ENCODE measurements at regions not wholly inside any gene's neighbourhood (a gene's known extent, or its start where the extent isn't known, plus 50 kb on each side); places are given as distances from the start of the nearest gene placed in this dataset.

DNA sequence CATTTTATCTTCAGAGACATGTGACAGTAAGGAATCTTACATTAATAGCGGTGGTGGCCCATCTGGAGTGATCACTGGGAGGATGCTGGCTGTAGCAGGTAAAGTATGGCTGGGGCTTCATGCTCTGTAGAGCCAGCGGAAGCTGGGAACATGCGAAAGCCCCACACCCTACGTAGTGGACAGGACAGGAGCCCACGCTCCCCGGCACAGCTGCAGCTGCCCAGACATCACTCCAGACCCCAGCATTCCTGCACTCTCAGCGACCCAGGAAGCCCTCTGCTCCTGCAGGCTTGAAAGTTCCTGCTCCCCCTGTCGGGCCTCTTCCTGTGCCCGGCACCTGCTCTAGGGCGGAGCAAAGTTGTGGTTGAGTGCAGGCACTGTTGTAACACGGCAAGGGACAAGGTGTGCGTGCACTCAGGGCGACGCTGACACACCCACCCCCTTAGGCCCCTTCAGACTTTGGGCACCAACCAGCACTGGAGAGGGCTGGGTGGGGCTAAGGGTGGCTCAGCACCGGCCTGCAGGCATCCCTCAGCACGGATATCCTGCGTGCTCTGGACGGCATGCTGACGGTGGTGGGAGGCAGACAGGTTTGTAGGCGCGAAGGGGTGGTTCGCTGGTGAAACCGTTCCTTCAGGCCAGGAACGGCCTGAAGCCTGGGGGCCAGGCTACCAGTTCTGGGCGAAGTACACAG, 568.3 kb downstream of the FSCB start:
- no peaks in the 10 kb centered on the region for H3K27me3 Mint-ChIP-seq (ENCODE audit: low read depth)
- no peak overlapping the region for H3K27ac Mint-ChIP-seq (ENCODE audit: unreplicated experiment)
- no peaks in the 10 kb centered on the region for H3K4me1 Mint-ChIP-seq
- H3K4me3 Mint-ChIP-seq, result no peak overlapping the region
- TF ChIP-seq, protein P1, sequence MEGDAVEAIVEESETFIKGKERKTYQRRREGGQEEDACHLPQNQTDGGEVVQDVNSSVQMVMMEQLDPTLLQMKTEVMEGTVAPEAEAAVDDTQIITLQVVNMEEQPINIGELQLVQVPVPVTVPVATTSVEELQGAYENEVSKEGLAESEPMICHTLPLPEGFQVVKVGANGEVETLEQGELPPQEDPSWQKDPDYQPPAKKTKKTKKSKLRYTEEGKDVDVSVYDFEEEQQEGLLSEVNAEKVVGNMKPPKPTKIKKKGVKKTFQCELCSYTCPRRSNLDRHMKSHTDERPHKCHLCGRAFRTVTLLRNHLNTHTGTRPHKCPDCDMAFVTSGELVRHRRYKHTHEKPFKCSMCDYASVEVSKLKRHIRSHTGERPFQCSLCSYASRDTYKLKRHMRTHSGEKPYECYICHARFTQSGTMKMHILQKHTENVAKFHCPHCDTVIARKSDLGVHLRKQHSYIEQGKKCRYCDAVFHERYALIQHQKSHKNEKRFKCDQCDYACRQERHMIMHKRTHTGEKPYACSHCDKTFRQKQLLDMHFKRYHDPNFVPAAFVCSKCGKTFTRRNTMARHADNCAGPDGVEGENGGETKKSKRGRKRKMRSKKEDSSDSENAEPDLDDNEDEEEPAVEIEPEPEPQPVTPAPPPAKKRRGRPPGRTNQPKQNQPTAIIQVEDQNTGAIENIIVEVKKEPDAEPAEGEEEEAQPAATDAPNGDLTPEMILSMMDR (conservative IDR thresholded peaks at IDR 0.05), result no peak
- no peak for DNase-seq (ENCODE audit: low read depth, low spot score)
- H3K36me3 Mint-ChIP-seq (ENCODE audit: low read depth), result no peaks in the 10 kb centered on the region
- H3K9me3 Mint-ChIP-seq, result peaks cover 11% of the 10 kb centered on the region

DNA sequence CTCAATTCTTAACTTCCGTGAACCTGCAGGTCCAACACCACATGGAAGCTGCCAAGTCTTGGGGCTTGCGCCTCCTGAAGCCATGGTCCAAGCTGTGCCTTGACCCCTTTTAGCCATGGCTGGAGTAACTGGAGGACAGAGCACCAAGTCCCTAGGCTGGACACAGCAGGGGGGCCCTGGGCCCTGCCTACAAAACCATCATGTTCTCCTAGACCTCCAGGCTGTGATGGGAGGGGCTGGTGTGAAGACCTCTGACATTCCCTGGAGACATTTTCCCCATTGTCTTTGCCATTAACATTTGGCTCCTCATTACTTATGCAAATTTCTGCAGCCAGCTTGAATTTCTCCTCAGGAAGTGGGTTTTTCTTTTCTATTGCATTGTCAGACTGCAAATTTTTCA, 570.1 kb downstream of the FSCB start:
- H3K9me3 Mint-ChIP-seq, result peaks cover 11% of the 10 kb centered on the region
- H3K27me3 Mint-ChIP-seq (ENCODE audit: low read depth), result no peaks in the 10 kb centered on the region

GRCh38 chr14:43934102-43934501, 573.0 kb downstream of the FSCB start:
- DNase-seq (ENCODE audit: low read depth, low spot score), result no peak
- H3K27me3 Mint-ChIP-seq (ENCODE audit: low read depth), result no peaks in the 10 kb centered on the region
- peaks cover 11% of the 10 kb centered on the region for H3K9me3 Mint-ChIP-seq
- no peak overlapping the region for H3K27ac Mint-ChIP-seq (ENCODE audit: unreplicated experiment)
- H3K4me3 Mint-ChIP-seq, result no peak overlapping the region
- TF ChIP-seq, protein P1 (conservative IDR thresholded peaks at IDR 0.05), result no peak
- no peaks in the 10 kb centered on the region for H3K36me3 Mint-ChIP-seq (ENCODE audit: low read depth)
- H3K4me1 Mint-ChIP-seq, result no peaks in the 10 kb centered on the region

More for the DNA sequence above, 570.1 kb downstream of the FSCB start:
- no peaks in the 10 kb centered on the region for H3K36me3 Mint-ChIP-seq (ENCODE audit: low read depth)
- TF ChIP-seq, protein P1 (conservative IDR thresholded peaks at IDR 0.05), result no peak
- no peak overlapping the region for H3K27ac Mint-ChIP-seq (ENCODE audit: unreplicated experiment)
- no peak for DNase-seq (ENCODE audit: low read depth, low spot score)
- H3K4me1 Mint-ChIP-seq, result no peaks in the 10 kb centered on the region
- H3K4me3 Mint-ChIP-seq, result no peak overlapping the region

- DNase-seq (ENCODE audit: low read depth, low spot score), result no peak
- H3K4me1 Mint-ChIP-seq, result no peaks in the 10 kb centered on the region
- no peak overlapping the region for H3K4me3 Mint-ChIP-seq
- H3K27ac Mint-ChIP-seq (ENCODE audit: unreplicated experiment), result no peak overlapping the region
- peaks cover 2% of the 10 kb centered on the region for H3K9me3 Mint-ChIP-seq
- H3K36me3 Mint-ChIP-seq (ENCODE audit: low read depth), result no peaks in the 10 kb centered on the region
- no peaks in the 10 kb centered on the region for H3K27me3 Mint-ChIP-seq (ENCODE audit: low read depth)
- TF ChIP-seq, protein P1 (conservative IDR thresholded peaks at IDR 0.05), result no peak
Measured at GRCh38 chr14:43914041-43914693, 592.9 kb downstream of the FSCB start.

- no peak overlapping the region for H3K27ac Mint-ChIP-seq (ENCODE audit: unreplicated experiment)
- no peak for DNase-seq (ENCODE audit: low read depth, low spot score)
- peaks cover 3% of the 10 kb centered on the region for H3K9me3 Mint-ChIP-seq
- TF ChIP-seq, protein P1 (conservative IDR thresholded peaks at IDR 0.05), result no peak
- no peak overlapping the region for H3K4me3 Mint-ChIP-seq
- no peaks in the 10 kb centered on the region for H3K4me1 Mint-ChIP-seq
- no peaks in the 10 kb centered on the region for H3K36me3 Mint-ChIP-seq (ENCODE audit: low read depth)
- H3K27me3 Mint-ChIP-seq (ENCODE audit: low read depth), result no peaks in the 10 kb centered on the region
Measured at GRCh38 chr14:43903209-43903608, 603.9 kb downstream of the FSCB start.

Measured in neural crest cell (in vitro differentiated cells).